GM10266 (cell line): ENCODE measurements at regions not wholly inside any gene's neighbourhood (a gene's known extent, or its start where the extent isn't known, plus 50 kb on each side); places are given as distances from the start of the nearest gene placed in this dataset.

ENCODE experiments used
- DNase-seq: peaks from one replicate; pipeline ENCODE4 v3.0.0; 2012; ENCODE audit errors: extremely low spot score
- CTCF ChIP-seq: IDR thresholded peaks from 2 replicates; pipeline ENCODE4 v1.5.1; 2012; ENCODE audit warnings: mild to moderate bottlenecking, low read depth; ENCODE audit not compliant: control insufficient read depth, insufficient read depth; ENCODE audit errors: missing control alignments

GRCh38 chr18:77653792-77654191, 404.1 kb downstream of the GALR1 start:
- DNase-seq = no peak
- no peak for TF ChIP-seq CTCF

GRCh38 chr18:77654302-77654701, 404.7 kb downstream of the GALR1 start:
- no peak for TF ChIP-seq CTCF
- DNase-seq = no peak

- no peak for DNase-seq
- no peak for TF ChIP-seq CTCF
Observed at GRCh38 chr18:77657651-77658298, 408.1 kb downstream of the GALR1 start.

GRCh38 chr18:77658299-77658662, 408.6 kb downstream of the GALR1 start:
- no peak for DNase-seq
- no peak for TF ChIP-seq CTCF

- DNase-seq = no peak
- no peak for TF ChIP-seq CTCF
Observed at GRCh38 chr18:77658751-77659448, 409.3 kb downstream of the GALR1 start.

- TF ChIP-seq CTCF = no peak
Observed at GRCh38 chr18:77666613-77667012, 417.0 kb downstream of the GALR1 start.

GRCh38 chr18:77668219-77668618, 418.6 kb downstream of the GALR1 start:
- no peak for DNase-seq
- no peak for TF ChIP-seq CTCF

More at GRCh38 chr18:77666613-77667012, 417.0 kb downstream of the GALR1 start:
- no peak for DNase-seq
